Head of caudate nucleus (tissue), 42 donors: ENCODE measurements at regions not wholly inside any gene's neighbourhood (a gene's known extent, or its start where the extent isn't known, plus 50 kb on each side); places are given as distances from the start of the nearest gene placed in this dataset.
"Not testable (repeated sequence)": the region's sequence is repeated elsewhere in the genome, so short reads cannot be mapped to it uniquely, and the experiment has no call there.

Experiments used
- DNase-seq, 42 donors: peaks; one replicate each; pipeline versions ENCODE4 v3.0.0 to v3.0.0-alpha.2; 2020 to 2021; ENCODE audit warnings: mixed read lengths in 7 of 42
- intact Hi-C: fragments of 100-400 bp; cut with DNase I; formaldehyde crosslinking; loops from one replicate; pipeline ENCODE4 v1.15.0; 2022

DNA sequence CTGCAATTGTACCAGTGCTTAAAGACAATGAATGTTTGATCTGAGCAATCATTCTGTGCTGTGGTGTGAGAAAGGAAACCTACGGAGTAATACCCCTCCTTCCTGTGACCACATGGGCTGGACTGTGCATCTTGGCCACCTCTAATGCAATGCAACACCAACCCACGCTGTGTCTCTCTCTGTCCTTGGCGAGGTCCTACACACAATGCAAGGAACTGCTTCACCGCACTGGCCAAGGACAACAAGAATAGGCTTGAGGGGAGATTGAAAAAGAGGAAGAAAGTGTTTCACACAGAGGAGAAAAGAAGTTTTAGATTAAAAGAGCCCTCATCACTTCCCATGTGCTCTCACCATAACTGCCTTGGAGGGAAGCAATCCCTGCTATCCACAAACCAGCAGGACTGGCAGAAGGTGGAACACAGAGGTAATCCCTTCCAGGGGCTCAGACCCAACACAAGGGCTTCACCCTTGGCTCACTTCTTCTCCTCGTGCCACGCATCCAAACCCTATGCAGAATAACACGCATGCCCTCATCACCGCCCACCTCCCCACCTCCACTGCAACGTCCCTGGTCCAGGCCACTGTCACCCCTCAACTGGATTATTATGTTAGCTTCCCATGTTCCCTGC lies 112.5 kb upstream of the ERG start:
- intact Hi-C loops, result no loop called here
- no peak for DNase-seq

DNA sequence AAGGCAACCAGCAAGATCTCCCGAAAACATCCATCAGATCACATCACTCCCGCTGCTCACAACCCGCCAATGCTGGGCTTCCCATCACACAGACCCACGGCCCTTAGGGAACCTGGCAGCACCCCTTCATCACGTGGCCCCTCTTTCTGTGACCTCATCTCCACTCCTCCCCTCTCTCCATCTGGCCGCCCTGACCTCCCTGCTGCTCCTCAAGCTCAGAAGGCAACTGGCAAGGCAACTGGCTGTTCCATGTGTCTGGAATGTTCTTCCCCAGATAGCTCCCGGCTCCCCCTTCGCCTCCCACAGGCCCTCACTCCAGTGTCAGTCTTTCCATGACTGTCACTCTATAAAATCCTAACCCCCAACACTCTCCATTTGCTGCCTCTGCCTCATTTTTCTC lies 113.0 kb upstream of the ERG start:
- intact Hi-C loops, result no loop called here
- DNase-seq, result no peak

DNA sequence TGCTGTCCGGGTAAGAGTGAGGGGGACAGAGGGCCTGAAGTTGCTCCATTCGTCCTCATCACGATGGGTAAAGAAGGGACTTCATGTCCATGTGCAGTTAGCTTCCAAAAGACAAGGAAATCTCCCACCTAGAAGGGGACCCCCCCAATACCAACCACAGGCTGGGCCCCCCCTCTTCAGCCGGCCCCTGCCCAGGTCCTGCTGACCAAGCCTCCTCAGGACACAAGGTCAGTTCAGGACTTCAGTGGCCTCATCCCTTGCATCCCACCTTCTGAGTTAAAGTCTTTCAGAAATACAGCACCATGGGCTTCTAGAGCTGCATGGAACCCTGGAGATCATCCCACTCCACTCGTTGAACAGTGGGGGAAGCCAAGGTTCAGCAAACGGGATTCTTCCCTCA lies 115.4 kb upstream of the ERG start:
- DNase-seq, result no peak
- intact Hi-C loops, result no loop called here

DNA sequence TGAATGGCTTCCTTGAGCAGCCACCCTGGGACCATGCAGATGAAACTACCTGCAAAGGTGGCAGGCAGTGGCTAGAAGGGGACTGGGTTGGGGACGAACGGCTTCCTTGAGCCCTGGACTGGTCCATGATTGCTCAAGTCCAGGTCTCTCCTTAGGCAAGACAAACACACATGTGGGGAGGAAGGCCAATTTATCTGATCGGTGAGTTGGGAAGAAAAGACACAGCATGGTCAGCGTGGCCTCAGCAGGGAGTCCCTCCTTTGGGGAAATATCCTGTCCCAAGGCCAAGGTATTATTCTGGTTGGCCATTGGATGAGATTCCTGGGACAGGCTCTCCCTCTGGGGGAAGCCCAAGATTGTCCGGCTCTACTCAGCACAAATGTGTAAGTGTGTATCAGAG lies 116.3 kb upstream of the ERG start:
- no peak for DNase-seq
- intact Hi-C loops, result no loop called here

DNA sequence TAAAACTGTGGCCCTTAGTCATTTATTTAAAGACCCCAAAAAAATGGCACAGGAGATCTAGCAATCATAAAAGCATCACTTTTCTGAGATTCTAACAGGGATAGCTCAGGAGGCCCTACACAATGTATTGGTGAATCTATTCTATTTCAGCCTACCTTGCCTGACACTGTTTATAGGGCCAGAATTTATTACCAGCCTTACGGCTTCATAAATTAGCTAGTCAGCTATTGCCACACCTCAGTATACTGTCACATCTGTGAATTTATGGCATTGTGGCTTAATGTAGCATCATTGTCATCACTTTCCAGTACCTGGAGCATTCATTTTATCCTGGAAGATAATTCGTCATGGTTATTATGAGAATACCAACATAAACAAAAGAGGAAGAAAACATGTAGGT lies 121.2 kb upstream of the ERG start:
- intact Hi-C loops, result no loop called here
- DNase-seq, result no peak

DNA sequence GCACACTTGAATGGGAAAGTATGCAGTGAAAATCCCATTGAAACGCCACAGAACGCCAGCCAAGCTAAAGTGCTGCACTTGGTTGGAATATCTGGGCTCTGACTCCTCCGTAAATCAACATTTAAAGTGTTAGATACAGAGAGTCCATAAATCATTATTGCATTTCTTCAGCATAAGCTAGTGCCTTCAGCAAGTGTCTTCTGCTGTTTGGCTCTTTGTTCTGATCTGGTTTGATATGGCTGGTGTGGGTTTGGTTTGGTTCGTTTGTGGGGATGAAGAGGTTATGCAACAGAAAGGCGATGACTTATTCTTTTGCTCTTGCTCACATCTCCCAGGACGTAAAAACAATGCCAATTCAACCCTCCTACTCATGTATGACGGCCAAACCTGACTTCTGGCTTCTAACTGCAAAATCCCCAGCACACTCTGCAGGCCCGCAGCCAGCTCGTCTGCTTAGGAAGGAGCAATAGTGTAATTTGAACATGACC lies 121.8 kb upstream of the ERG start:
- DNase-seq, result no peak
- intact Hi-C loops, result no loop called here

DNA sequence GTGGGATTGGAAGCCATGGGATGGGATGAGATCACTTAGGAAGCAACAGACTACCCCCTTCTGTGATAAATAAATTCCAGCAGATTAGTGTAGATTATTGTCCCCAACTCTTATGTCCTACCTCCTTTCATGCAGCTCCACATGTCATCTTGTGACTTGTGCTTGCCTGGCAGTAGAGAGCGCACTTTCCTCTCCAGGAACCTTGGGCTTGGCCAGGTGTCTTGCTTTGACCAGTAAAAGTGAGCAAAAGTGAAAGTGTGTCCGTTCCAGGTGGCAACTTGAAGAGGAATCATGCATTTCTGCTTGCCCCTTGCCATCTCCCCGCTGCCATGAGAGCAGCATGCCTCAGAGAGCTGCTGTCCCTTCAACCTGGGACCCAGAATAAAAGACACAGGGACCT lies 122.9 kb upstream of the ERG start:
- intact Hi-C loops, result no loop called here
- DNase-seq, result no peak

DNA sequence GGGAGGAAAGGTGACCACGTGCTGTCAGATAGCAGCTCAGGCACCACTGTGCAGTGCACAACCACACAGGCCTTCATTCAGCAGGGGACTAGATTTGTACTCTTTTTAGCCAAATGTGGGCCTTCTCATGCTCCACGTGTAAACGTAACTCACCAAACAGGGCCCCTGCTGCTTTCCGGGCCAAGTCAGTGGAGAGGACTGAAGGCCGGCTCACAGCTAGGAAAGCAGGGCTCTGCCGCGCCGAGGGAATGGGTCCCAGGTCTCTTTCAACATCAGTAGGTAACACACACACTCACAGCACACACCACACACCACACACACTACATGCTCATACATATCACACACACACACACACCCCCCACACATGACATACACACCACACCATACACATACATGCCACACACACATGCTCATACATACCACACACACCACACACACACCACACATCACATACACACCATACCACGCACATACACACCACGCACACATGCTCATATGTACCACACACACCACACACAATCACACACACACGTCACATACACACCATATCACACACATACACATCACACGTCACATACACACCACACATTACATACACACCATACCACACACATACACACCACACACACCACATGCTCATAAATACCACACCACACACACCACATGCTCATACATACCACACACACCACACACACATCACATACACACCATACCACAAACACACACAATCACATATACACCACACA lies 124.0 kb upstream of the ERG start:
- intact Hi-C loops, result no loop called here
- no peak for DNase-seq

DNA sequence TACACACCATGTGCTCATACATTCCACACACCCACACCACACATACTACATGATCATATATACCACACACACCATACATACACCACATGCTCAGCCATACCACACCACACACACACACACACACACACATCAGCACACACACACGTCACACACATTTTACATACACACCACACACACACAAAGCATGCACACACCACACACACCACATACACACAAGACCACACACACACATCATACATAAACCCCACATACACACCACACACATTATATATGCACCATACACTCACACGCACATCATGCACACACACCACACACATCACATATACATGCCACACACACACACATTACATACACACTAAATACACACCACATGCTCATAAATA lies 124.5 kb upstream of the ERG start:
- DNase-seq, result no peak
- intact Hi-C loops, result no loop called here

DNA sequence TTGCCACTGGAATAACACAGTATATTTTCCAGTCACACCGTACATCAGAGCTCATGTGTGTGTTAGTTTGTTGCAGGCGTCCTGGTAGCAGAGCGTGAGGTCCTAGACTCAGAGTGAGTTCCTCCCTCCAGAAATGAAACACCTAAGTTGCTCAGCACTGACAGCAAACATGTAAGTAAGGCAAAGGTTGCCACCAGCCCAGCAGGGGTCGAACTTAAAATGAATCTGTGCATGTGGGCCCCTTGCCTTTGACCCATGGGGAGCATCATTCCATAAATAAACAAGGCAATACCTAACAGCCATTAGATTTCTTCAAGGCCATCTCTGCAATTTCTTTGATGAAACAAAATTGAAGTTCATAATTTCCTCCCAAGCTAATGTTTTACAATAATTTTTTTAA lies 125.3 kb upstream of the ERG start:
- intact Hi-C loops, result no loop called here
- DNase-seq, result no peak

DNA sequence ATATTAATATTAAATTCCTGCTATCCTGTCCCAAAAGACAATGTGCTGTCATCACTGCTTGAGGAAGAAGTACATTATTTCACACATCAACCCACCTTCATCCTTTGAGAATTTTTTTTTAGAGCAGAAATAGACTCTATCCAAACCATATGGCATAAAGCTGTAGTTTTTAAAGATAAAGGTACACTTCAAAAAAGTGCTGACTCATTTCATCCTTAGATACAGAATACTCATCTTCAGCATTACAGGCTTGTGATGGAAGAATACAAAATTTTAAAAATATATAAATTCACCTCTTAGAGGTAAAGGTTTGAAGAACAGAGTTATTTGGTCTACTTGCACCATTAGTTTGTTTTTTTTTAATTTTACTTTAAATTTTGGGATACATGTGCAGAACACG lies 126.7 kb upstream of the ERG start:
- intact Hi-C loops, result no loop called here
- no peak for DNase-seq

DNA sequence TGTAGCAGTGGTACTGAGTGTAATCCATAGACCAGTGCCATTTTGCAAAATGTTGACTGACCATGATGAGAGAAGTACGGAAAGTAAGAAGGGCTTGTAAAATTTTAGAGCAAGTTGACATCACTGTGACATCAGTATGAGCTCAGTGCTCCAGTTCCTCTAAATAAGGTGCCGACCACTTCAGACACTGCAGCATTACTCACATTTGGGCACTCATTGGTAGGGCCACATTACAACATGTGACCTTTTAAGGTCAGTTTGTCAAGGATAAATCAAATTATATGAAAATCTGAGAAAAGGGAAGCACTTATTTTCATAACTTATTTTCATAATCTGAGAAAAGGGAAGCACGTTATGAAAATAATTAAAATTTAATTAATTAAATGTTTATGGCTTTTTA lies 128.0 kb upstream of the ERG start:
- intact Hi-C loops, result no loop called here
- no peak for DNase-seq

DNA sequence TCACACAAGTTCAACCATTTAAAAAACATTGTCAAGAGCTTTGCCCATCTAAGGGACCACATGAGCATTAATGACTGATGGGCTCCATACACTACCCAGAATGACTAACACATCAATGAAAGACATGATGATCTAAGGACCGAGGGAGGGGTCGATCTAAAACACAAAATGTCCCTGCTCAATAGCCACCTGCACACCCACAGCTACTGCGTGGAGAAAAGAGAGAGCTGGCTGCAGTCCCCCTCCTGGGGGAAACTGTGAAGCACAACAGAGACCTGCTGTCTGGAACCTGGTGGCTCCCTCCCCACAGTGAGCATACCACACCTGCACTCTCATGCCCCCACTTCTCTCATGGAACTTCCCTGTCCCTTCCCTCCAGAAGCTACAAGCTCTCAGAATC lies 130.1 kb upstream of the ERG start:
- no peak for DNase-seq
- intact Hi-C loops, result no loop called here

DNA sequence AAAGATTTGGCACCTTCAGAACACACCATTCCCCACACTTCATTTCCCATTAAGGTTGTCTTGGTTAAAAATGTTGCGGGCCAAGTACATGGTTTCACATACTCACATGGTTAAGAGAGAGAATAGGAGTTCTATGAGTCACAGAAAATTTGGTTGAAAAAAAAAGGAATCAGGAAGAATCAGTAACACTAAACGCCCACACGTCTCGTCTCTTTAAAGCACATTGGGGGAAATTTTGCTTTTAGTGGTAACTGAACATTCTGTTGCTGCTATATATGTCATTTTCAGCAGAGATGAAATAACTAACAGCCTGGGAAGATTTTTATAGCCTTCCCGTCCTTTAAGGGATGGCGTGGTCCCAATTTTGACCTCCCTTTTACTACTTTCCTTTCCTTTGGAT lies 132.9 kb upstream of the ERG start:
- intact Hi-C loops, result no loop called here
- DNase-seq, result peak in 14 of 42 donors; percentile 2 to 51 (median 16)

DNA sequence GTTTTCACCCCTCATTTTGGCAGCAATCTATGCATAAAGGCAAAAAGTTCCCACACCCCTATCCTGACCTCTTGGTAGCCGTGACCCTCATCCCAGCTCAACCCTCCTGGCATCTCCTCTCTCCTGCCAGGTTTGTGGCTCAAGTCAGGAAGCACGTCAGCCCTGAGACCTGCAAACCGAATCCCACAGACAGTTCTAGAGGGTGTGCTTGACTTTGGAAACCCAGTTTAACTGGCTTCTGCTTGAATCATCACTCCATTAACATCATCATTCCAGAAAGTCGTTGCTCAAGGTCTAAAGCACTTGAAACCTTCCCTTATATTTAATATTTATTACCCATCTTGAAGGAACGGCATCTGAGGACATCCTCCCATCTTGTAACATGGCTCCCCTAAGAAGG lies 133.4 kb upstream of the ERG start:
- no peak for DNase-seq
- intact Hi-C loops, result no loop called here

DNA sequence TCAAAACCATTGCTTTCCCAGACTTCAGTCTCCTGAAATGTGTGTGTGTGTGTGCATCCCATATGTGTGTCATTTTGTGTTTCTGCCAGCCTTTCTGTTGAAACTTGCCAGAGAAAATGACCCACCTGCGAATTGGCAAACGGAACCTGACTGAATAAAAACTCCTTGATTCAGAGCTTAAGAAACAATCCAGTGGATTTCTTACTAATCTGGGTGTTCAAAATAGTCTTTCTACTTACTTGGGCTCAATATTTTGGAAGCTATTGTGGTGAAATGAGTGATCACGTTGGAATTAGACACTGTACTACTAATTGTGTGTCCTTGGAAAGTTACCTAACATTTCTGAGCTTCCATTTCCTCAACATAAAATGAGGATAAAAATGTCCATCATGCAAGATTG lies 138.9 kb upstream of the ERG start:
- no peak for DNase-seq
- intact Hi-C loops, result no loop called here

DNA sequence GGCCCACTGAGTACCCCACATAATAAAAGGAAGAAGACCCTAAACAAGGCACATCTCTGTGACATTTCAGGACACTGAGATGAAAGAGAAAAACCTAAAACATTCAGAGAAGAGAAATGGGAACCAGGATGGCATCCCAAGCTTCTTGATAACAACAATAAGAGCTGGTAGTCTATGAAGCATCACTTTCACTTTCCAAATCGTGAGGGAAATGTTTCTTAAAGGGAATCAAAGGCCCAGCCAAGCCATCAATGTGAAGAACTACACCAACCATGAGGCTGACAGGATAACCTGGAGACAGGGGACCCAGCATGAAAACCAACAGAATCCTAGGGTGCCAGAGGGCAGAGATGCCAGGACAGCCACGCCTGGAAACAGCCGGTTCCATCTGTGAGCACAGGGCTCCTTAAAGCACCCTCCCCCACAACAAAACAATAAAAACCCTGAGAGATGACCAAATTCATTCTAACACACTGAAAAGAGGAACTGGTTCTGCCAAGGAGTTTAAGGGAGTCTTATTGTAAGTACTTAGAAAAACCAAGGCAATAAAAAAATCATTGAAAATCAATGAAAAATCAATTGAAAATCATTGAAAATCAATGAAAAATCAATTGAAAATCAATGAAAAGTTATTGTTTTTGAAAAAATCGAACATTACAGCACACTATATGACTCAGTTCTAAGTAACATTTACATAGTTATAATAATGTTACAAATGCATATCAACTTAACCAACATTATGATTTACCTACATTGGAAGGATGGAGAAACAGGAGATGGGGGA lies 141.5 kb upstream of the ERG start:
- no peak for DNase-seq
- intact Hi-C loops, result no loop called here

DNA sequence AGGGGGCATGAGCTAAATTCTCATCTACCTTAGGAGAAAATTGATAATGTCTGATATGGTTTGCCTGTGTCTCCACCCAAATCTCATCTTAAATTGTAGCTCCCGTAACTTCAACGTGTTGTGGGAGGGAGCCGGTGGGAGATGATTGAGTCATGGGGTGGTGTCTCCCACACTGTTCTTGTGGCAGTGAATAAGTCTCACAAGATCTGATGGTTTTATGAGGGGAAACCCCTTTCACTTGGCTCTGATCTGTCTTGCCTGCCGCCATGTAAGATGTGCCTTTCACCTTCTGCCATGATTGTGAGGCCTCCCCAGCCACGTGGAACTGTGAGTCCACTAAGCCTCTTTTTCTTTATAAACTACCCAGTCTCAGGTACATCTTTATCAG lies 142.1 kb upstream of the ERG start:
- intact Hi-C loops, result not testable (repeated sequence)

DNA sequence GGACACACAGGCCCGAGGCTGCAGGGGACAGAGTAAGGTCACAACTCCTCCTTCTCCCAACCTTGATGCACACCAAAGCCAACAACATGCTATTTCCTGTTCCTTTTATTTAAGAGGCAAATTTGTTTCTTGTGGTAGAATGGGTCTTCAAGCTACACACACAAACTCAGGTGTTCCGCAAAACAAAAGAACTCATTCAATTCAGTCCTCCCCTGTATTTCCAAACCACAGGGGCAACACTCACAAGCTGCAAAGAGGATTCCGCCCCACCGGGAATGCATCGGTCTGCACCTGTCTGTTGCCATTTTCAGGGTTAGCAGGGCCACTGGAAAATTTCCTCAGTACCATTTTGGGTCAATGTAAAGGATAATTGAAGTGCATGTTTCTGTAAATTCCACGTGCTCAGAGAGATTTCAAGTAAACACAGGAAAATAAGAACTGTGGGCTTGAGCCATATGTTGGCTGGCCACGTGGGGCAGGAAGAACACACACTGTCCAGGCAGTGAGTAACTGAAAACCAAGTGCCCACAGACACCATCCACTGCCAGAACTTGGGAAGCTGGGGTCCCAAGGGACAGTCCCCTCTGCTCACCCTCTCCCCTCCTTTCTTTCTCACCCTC lies 145.2 kb upstream of the ERG start:
- intact Hi-C loops, result no loop called here
- no peak for DNase-seq

More for the DNA sequence above, 142.1 kb upstream of the ERG start:
- DNase-seq, result not testable (repeated sequence)

DNA sequence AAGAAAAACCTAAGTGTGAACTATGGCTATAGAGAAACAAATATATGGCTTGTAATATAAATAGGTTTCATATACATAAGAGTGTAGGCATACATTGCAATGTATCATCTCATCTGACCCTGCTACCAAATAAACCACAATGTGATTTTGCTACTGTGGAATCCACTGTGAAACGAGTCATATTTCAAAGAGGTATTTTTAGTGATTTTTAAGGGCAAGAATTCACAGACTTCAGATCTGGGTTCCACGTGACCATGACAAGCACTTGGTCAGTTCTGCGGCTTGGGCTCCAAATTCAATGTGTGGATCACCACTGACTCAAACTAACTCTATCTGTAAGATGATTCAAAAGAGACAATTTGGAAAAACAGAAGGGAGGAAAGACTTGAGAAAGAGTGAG lies 147.0 kb upstream of the ERG start:
- DNase-seq, result no peak
- intact Hi-C loops, result no loop called here
